ENCODE measurements at regions not wholly inside any gene's neighbourhood (a gene's known extent, or its start where the extent isn't known, plus 50 kb on each side); places are given as distances from the start of the nearest gene placed in this dataset.

DNA sequence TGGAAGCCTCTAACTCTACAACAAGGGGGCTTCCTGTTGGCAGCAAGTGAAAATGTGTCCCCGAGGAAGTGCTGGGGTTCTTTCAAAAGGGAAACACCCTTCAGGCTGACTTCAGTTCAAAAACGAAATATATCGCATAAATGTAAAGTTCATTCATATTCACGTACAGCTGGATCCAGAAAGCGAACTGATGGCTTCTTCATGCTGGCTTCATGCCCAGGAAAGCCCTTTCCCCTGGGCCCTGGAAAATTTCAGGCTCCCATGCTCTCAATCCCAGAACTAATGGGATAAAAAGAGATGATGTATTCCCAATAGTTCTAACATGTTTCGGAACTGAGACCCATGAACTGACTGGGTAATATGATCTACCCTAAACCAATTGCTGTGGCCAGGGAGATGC lies 104.7 kb upstream of the CDH13 start:
- no peak overlapping the region for H3K4me3 ChIP-seq (ENCODE audit: low read length)
- no peak for DNase-seq (ENCODE audit: low read depth)
- TF ChIP-seq, protein P1, sequence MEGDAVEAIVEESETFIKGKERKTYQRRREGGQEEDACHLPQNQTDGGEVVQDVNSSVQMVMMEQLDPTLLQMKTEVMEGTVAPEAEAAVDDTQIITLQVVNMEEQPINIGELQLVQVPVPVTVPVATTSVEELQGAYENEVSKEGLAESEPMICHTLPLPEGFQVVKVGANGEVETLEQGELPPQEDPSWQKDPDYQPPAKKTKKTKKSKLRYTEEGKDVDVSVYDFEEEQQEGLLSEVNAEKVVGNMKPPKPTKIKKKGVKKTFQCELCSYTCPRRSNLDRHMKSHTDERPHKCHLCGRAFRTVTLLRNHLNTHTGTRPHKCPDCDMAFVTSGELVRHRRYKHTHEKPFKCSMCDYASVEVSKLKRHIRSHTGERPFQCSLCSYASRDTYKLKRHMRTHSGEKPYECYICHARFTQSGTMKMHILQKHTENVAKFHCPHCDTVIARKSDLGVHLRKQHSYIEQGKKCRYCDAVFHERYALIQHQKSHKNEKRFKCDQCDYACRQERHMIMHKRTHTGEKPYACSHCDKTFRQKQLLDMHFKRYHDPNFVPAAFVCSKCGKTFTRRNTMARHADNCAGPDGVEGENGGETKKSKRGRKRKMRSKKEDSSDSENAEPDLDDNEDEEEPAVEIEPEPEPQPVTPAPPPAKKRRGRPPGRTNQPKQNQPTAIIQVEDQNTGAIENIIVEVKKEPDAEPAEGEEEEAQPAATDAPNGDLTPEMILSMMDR (conservative IDR thresholded peaks at IDR 0.05; ENCODE audit: low read depth, low read length) = no peak

DNA sequence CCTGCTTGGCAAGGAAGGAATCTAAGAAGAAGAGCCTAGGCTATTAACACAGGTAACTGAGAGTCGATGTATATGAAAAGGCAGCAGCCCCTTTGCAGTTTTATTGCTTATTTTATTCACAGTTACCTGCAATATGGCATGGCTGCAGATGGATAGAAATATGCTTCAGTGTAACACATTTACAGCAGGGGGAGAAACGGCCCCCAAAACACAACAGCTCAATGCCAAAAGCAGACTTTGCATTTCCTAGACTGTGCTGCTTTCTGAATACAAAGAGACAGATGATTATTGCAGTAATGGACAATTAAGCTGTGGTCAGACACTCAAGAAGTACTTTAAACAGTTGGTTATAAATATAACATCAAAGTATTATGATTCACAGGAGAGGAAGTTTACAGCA lies 108.0 kb upstream of the CDH13 start:
- no peak overlapping the region for H3K4me3 ChIP-seq (ENCODE audit: low read length)
- TF ChIP-seq, protein P1 (conservative IDR thresholded peaks at IDR 0.05; ENCODE audit: low read depth, low read length) = no peak
- DNase-seq (ENCODE audit: low read depth) = no peak

GRCh38 chr16:82514262-82514661 lies 112.5 kb upstream of the CDH13 start:
- DNase-seq (ENCODE audit: low read depth) = no peak
- H3K4me3 ChIP-seq (ENCODE audit: low read length) = no peak overlapping the region
- TF ChIP-seq, protein P1 (conservative IDR thresholded peaks at IDR 0.05; ENCODE audit: low read depth, low read length) = no peak

DNA sequence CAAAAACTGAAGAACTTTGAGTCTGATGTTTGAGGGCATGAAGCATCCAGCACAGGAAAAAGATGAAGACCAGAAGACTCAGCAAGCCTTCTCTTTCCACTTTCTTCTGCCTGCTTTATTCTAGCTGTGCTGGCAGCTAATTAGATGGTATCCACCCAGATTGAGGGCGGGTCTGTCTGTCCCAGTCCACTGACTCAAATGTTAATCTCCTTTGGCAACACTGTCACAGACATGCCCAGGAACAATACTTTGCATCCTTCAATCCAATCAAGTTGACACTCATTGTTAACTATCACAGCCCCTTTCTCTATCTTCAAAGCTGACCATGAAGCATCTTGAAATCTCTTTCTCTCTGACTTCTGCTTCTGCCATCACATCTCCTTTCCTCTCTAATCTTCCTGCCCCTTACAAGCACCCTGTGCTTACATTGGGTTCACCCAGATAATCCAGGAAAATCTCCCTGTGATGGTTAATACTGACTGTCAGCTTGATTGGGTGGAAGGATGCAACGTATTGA lies 115.9 kb upstream of the CDH13 start:
- no peak overlapping the region for H3K4me3 ChIP-seq (ENCODE audit: low read length)
- DNase-seq (ENCODE audit: low read depth) = no peak
- TF ChIP-seq, protein P1 (conservative IDR thresholded peaks at IDR 0.05; ENCODE audit: low read depth, low read length) = no peak

- no peak overlapping the region for H3K4me3 ChIP-seq (ENCODE audit: low read length)
- no peak for DNase-seq (ENCODE audit: low read depth)
- TF ChIP-seq, protein P1 (conservative IDR thresholded peaks at IDR 0.05; ENCODE audit: low read depth, low read length) = no peak
Measured at GRCh38 chr16:82509691-82510430, 116.9 kb upstream of the CDH13 start.

DNA sequence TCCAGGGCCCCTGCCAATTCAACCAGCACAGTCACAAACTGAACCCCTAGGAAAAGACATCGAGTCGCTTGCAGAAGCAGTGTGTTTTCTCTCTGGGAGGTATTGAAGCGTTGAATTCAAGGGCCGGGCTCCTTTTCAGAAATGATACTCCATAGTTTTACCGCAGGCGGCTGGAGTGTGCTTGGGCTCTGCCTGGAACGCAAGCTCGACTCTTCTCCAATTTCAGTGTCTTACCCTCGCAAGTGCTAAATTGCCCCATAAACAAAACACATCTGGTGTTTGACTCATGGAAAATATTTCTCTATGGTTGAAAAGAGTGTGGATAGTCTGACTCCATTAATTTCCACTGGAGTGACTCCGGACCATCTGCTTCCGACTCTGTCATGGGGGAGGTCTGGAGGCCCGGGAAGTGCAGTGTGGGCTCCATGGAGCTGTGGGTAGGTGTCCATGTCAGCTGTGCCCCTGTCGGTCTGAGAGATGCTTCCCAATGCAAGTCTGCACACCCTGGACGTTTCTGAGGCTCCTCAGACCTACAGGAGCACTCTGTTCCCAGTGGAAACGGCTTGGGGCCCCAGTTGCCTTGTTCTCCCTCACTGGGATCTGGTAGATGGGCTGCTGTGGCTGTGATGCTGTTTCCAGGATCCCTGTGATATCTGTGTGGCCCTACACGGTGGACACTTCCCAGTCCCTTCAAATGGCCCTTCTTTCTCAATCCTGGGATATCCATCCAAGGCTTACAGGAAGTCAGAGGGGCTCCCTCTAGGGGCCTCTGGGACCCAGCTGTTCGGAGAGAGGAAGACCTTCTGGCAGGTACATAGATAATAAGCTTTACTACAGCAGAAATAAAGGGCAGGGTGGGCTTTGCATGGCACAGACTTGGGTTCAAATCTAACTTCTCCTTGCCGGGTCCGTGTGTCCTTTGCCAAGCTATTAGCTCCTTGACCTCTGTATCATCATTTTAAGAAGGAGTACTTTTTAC lies 119.8 kb upstream of the CDH13 start:
- no peak for DNase-seq (ENCODE audit: low read depth)
- TF ChIP-seq, protein P1 (conservative IDR thresholded peaks at IDR 0.05; ENCODE audit: low read depth, low read length) = no peak
- H3K4me3 ChIP-seq (ENCODE audit: low read length) = no peak overlapping the region

All from retinal pigment epithelial cell (primary cell).